Nucleus accumbens (tissue), 56 donors: ENCODE measurements at regions not wholly inside any gene's neighbourhood (a gene's known extent, or its start where the extent isn't known, plus 50 kb on each side); places are given as distances from the start of the nearest gene placed in this dataset.
A peak's percentile ranks its signal among the peaks of the same experiment; 100 is the strongest.
"Not testable (repeated sequence)": the region's sequence is repeated elsewhere in the genome, so short reads cannot be mapped to it uniquely, and the experiment has no call there.

Experiments
- DNase-seq, 56 donors: peaks; one replicate each; lab custom pipeline; 2025; lab: John Stamatoyannopoulos, UW

DNA sequence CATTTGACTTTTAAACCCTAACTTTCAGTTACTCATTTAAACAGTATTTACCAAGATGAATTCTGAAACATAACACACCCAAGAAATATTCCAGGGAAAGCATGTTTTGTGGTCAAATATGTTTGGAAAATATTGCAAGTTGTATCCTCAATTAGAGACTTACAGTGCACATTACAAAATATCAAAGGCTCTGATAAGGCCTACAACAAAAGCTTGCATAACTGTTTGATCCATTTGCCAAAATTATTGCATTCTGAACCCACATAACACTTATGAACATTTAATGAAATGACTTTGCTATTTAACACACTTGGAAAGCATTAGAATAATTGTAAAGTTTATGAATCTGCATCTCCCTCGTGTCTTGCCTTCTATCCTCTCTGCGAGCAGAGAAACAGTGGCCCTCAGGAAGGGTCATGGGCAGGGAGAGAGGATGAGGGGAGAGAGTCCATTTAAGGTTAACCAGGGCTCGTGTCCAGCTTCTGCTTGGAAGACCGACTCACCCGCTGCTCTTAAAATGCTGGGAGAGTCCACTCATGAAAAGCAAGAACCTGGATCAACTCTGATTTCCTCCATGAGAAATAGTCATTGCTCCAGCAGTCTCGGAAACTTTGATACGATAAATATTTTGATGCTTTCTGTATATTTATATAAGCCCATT, 408.2 kb upstream of the ZMIZ1 start:
- DNase-seq = no peak

DNA sequence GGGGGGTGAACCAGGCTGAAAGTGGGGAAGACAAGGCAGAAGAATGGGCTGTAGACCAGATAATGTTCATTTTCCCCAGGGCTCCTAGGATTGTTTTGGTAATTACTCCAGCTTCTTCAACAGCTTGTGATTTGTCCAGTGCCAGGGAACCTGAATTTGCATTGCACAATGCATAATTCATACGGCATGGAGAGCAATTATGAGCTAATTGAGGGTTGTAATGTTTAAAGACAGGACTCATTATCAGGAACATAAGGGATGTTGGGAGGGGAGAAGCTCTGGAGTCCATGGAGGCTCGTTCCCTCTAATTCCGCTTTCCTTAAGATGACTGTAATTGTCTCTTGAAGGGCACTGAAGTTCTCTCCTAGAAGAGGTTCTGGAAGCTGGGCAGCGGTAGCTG, 405.0 kb upstream of the ZMIZ1 start:
- no peak for DNase-seq

DNA sequence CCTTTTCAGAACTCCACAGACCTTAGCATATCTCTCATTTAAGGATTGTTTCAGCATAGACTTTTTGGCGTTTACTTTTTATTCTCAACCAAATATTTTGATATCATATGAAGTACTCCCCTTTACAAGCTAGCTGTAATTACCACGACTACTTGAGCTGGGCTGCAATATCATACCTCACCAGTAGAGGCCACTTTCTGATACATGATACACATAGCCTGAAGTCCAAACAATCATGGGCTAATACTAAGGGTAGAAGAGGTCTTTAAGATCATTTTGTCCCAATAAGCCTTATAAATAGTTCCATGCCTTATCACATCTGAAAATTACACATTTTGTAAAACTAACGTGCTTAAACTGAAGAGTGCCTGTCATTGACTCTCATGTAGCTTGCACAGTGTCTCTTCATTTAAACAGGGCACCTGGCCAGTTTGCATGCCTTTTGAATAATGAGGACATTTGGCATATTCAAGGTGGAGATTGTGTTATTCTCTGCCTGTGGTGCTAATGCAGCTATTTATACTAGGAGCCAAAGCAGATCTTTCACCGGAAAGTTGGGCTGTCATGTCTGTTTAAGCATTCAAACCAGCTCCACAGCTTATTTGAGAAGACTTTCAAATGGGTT, 403.7 kb upstream of the ZMIZ1 start:
- DNase-seq = no peak

DNA sequence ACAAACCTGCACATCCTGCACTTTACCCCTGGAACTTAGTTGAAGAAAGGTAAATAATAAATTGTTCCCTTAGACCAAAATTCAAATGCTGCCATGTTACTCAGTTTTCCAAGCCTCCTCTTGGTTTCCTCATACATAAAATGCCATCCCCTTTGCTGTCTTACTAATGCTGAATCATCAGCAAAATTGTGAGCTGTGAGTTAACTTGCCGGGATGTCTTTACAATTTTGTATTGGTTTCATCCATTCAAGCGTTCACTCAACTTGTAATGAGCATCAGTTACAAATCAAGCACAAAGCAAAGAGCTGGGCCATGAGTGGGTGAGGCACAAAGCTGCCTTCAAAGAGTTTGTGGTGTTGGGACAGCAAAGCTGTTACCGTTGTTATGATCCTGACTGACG, 395.8 kb upstream of the ZMIZ1 start:
- DNase-seq = no peak

DNA sequence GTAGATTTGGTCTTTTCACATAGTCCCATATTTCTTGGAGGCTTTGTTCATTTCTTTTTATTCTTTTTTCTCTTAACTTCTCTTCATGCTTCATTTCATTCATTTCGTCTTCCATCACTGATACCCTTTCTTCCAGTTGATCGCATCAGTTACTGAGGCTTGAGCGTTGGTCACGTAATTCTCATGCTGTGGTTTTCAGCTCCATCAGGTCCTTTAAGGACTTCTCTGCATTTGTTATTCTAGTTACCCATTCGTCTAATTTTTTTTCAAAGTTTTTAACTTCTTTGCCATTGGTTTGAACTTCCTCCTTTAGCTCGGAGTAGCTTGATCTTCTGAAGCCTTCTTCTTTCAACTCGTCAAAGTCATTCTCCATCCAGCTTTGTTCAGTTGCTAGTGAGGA, 387.6 kb upstream of the ZMIZ1 start:
- DNase-seq = not testable (repeated sequence)

DNA sequence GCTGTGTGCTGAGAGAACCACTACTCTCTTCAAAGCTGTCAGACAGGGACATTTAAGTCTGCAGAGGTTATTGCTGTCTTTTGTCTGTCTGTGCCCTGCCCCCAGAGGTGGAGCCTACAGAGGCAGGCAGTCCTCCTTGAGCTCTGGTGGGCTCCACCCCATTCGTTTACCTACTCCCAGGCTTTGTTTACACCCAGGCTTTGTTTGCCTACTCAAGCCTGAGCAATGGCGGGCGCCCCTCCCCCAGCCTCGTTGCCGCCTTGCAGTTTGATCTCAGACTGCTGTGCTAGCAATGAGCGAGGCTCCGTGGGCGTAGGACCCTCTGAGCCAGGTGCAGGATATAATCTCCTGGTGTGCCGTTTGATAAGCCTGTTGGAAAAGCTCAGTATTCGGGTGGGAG, 386.8 kb upstream of the ZMIZ1 start:
- not testable (repeated sequence) for DNase-seq

DNA sequence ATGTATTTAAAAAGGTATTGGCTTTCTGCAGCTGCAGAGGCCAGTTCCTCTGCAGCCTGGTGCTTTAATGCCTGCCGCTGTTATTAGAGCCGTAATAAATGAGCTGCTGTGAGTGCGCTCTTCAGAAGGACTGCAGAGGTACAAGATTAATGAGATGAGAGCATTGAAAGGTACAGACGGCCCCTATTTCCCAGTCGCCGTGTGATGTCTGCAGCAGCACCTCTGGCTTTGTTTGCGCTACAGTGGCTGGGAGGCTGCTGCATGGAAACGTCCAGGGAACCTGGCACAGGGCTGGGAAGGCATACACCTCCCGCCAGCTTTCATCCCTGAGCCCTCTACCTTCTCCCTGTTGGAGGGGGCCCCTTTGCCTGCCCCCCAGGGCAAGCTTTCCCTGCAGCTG, 383.8 kb upstream of the ZMIZ1 start:
- DNase-seq = no peak

DNA sequence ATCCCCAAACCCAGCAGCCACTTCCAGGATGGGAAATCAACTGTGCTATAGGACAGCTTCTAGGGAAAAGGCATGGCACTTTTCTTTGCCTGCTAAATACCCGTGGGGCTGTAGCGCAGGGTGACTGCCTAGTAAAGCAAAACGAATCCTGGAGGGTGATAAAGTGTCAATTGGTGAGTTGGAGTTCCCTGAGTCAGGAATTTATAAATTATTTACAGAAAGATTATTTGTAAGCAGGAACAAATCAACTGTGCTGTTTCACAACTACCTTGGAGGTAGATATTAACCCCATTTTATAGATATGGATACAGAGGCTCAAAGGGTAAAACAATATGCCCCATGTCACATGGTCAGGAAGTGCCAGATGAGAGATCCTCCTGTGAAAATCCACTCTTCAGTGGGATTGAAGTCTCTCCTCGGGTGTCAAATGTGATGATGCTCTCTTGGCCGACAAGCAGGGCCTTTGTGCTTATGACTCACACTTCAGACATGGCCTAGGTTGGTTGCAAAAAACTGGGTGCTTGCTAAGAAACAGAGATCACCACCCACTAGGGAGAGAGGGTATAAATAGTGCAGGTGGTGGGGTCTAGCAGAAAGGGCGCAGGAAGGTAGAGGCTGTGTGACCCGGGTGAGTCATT, 383.2 kb upstream of the ZMIZ1 start:
- no peak for DNase-seq

DNA sequence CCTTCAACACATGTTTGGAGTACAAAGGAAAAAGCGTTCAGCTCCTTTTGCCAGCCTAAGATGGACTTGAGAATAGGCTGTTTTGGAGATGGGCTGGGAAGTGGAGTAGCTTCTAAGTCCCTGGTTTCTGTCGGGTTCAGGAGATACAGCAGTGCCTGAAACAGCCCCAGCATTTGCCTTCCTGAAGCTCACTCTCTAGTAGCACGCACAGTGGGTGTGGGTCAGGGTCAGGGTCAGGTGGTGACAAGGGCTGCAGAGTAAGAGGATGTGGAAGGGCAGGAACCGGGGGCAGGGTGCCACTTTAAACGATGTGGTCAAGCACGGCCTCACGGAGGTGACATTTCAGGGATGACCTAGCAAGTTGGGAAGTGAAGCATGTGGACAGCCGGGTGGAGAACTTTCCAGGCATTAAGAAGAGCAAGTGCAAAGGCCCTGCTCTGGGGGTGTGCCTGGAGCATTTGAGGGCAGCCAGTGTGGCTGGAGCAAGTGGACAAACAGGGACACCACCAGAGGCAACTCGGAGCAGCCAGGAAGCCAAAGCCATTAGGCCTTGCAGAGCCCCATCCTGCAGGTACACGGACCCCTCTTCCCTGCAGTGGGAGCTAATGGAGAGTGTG, 382.2 kb upstream of the ZMIZ1 start:
- no peak for DNase-seq

DNA sequence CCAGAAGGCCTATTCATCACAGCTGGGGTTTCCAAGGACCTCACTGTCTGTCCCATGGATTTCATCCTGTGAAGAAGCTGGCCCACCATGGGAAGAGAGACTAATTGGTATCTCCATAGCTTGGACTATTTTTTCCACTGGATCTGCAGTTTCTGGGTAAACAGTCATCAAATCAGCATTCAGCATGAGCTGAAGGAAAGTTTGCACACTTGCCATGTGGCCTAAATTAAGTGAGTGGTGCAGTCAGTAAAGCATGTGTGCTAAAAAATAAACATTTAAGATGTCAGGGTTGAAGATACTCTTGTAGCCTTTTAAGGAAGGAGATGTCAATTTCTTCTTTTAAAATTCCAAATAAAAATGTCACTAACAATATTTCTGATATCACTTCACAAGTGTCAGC, 381.1 kb upstream of the ZMIZ1 start:
- no peak for DNase-seq

DNA sequence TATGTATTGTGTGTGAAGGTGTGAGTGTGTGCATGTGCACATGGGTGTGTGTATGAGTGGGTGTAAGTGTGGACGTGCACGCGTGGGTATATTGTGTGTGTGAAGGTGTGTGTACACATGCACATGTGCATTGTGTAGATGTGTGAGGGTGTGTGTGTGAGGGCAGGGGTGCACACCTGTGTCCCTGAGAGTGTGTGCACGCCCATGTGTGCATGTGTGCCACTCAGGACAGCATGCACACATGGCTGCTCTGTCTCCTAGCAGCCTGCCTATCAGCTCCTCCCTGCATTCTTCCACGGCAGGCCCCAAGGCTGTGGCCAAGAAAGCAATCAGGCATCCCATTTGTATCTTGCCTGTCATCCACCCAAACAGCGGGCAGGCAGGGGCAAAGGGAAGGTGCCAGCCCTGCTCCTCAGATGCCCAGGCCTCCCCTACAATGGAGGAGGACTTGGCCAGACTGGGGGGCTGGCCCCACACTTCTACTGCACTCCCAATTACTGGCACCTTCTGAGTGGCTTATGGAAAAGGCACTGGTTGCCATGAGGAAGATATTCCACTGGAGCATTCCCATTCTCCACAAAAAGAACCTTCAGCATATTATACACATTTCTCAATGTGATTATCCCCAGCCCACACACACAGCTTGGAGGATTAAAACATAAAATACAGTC, 380.4 kb upstream of the ZMIZ1 start:
- DNase-seq = peak in 2 of 56 donors; percentile 37 to 51

DNA sequence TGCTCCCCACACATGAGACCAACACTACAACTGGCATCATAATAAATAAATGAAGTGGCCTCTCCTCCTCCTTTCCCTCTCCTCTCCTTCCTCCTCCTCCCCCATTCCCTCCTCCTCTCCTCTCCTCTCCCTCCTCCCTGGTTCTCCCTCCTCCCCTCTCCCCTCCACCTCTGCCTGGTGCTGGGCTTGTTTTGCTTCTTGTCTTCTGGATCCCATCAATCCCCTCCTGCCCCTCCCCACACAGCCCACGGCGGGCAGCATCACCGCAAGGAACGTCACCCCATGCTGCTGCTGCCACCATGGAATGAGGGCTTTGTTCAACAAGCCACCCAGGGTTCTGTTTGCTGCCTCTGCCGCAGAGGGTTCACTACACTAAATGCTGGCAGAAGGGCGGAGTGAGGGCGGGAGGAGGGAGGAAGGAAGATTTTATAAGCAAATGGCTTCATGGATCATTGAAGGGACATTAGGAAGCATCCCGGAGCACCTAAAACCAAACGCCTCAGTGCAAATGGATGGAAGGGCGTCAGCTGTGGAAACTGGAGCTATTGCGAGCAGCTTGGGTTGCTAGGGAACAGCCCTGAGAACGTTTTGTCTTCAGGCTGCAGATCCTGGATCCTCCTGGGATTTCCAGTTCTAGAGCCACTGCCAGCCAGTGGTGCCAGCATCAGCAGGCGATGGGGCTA, 379.7 kb upstream of the ZMIZ1 start:
- DNase-seq = peak in 40 of 56 donors; percentile 18 to 76 (median 50)

DNA sequence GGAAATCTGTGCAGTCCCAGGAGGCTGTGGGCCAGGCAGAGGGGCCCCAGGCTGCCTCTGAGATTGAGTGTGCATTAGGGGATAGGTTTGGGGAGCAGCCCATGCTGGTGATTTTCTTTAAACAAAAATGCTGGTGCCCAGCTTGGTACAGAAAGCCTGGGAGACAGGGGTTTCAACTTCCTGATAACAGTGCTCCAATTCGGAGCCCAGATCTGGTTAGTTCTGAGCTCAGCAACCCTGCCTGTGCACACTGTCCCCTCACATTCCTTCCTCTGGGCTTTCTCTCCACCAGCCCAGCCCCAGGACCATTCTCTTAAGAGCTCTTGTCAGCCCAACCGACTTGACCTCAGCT, 379.2 kb upstream of the ZMIZ1 start:
- peak in 1 of 56 donors; percentile 62 for DNase-seq

DNA sequence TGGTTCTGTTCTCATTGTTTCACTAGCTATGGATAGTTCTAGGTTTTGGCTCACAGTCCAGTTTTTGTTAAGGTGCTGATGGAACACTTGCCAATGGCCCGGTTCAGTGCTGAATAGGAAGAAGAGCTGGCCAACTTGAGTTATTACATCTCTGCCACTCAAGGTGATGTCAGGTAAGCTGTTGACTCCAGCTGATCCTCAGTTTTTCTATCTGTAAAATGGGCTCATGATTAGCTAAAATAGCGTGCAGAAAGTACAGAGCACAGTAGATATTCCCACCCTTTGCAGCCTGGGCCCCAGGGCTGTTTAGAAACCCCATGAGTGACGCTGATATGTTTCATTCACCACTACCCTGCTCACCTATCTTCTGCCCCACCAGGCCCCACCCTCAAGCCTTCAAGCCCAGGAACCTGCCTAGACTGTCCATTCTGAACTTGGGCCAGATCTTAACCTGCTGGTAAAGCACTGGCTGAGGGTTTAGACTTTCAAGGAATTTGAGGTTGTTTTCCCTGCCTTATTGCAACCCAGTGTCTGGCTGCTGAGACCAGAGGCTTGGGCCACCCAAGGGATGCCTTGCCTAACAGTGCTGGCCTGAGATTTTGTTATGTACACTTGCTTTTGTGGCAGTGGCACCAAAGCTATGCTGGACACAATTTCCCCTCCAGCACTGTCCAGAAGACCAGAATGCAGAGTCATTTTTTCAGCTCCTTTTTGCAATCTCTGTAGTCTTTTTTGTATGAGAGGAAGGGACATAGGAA, 378.2 kb upstream of the ZMIZ1 start:
- DNase-seq = no peak

DNA sequence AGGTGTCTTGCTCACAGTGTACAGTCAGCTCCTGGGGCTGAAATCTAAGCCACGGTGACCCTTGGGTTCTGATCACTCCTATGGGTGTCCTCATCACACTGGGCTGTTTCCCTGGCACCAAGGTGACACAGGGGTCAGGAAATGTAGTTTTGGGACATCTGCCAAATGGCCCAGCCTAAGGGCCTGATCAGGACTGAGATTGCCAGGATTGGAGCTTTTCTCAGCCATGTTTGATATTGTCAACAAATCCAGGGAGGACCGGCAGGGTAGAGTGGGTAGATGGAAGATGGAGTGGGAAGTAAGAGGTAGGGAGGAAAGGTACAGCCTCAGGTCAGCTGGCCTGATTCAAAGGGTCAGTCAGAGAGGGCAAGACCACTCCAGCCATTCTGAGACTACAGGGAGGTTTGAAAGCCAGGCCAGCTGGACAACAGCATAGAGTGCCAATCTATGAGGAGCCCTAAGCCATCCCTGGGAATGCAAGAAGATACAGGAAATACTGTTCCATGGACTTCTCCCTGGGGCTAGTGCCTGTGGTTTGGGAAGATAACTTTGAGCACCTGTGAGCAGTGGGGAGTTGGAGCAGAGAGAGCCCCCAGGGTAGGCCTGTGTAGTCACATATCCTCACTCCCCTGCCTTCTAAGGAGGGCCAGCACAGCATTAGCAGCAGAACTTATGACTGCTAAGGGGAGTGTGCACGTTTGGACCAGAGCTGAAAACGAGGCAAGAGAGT, 377.3 kb upstream of the ZMIZ1 start:
- no peak for DNase-seq

DNA sequence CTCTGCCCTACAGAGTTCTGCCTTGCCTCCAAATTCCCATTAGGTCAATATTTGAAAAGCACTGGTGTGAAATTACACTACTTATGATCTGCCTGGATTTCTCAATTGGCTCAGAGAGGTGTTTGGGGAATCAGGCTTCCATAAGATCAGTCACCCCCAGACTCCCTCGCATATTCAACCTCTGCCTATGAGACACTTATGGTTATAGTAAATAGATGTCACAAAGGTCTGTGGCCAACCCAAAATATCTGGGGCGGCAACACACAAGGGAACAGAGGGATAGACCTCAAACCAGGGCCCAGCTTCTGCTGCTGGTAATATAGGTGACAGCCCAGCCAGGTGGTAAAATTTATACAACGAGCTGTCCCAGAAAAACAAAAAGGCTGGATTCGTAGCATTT, 376.7 kb upstream of the ZMIZ1 start:
- no peak for DNase-seq

DNA sequence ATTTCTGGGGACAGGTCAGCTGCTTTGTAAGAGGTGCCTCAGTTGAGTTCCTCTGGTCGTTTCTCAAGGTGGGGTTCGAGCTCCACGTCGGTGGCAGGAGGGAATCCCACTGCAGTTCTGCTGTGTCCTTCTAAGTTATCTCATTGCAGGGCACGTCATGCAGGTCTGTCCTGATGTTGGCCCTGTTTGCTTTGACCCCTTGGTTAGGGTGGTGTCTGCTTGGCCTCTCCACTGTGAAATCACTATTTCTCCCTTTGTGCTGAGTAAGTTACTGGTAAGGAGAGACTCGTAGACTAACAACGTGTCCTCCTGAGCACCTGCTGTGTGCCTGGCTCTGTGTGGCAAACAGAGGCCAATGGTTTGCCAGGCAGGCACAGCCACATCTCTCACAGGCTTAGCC, 372.9 kb upstream of the ZMIZ1 start:
- no peak for DNase-seq

DNA sequence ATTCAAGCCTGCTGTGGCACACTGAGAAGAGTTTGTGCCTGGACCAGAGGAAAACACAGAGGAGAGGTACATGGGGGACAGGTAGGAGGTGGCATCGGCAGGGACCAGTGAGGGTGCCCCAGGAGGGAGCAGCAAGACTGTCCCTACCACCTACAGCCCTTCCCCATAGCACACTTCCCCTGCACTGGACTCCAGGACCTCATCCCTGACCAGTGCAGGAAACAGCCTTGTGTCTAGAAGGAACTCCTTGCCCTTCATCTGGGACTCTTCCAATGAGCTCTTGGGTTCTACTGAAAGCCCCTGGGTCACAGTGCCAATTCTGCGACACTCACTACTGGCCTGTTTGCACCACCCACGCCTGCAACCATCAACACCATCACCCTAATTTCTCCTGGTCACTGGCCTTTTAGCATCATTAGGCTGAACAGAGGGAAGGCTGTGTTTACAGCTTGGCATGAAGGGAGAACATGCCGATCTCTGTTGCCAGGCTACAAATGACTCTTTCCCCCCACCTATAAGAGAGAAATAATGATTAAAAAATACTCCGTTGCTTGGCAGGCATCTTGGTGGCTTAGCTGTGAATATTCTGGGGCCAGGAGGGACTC, 371.9 kb upstream of the ZMIZ1 start:
- DNase-seq = peak in 3 of 56 donors; percentile 13 to 16 (median 14)

DNA sequence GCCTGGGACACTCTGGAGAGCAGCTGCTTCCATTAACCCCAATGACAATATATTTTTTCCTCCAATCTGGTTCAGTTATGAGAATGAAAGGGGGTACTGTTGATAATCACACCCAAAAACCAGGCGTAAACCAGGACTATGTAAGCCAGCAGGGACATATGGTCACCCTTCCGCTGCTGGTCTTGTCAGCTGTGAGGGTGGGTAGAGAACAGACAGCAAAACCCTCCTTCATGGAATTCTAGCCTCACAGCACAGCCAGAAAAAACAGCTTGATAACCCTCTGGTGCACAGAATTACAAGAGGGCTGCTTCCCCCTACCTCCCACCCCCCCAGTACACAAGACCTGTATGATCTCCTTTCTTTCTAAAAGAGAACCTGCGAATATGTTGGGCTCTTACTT, 368.8 kb upstream of the ZMIZ1 start:
- no peak for DNase-seq
